Loucy (cell line): ENCODE measurements at regions not wholly inside any gene's neighbourhood (a gene's known extent, or its start where the extent isn't known, plus 50 kb on each side); places are given as distances from the start of the nearest gene placed in this dataset.

Source experiments
- H2AFZ ChIP-seq: fragments of 200-600 bp; sonication (generic); 2 replicates; pipeline ENCODE4 v1.6.0; 2016; ENCODE audit warnings: antibody characterized with exemption, mild to moderate bottlenecking, low read length, moderate library complexity
- H3F3A ChIP-seq: fragments of 200-600 bp; 2 replicates; pipeline ENCODE4 v1.6.0; 2016; ENCODE audit warnings: antibody characterized with exemption, low read depth, mild to moderate bottlenecking
- H3K27me3 ChIP-seq: fragments of 200-600 bp; sonication (generic); 2 replicates; pipeline ENCODE4 v1.6.1; 2014; ENCODE audit warnings: low read length, mild to moderate bottlenecking; ENCODE audit not compliant: insufficient read depth, poor library complexity, severe bottlenecking
- H3K36me3 ChIP-seq: fragments of 200-600 bp; sonication (generic); 2 replicates; pipeline ENCODE4 v1.6.1; 2016; ENCODE audit warnings: low read length; ENCODE audit not compliant: insufficient read depth
- H3K4me1 ChIP-seq: fragments of 200-600 bp; sonication (generic); 2 replicates; pipeline ENCODE4 v1.5.1; 2014; ENCODE audit warnings: low read length, mild to moderate bottlenecking; ENCODE audit not compliant: insufficient read depth, poor library complexity, severe bottlenecking
- H3K4me2 ChIP-seq: fragments of 200-600 bp; sonication (generic); 2 replicates; pipeline ENCODE4 v1.6.0; 2014; ENCODE audit warnings: antibody characterized with exemption, low read length, low read depth, mild to moderate bottlenecking; ENCODE audit not compliant: poor library complexity, severe bottlenecking
- H3K4me3 ChIP-seq: fragments of 200-600 bp; sonication (generic); 2 replicates; pipeline ENCODE4 v1.5.1; 2014; ENCODE audit warnings: low read length, mild to moderate bottlenecking, mixed read lengths; ENCODE audit not compliant: poor library complexity, severe bottlenecking
- H3K79me2 ChIP-seq: fragments of 200-600 bp; sonication (generic); 2 replicates; pipeline ENCODE4 v1.6.1; 2014; ENCODE audit warnings: low read length; ENCODE audit not compliant: insufficient read depth
- H3K9ac ChIP-seq: fragments of 200-600 bp; sonication (generic); 2 replicates; pipeline ENCODE4 v1.6.0; 2014; ENCODE audit warnings: mild to moderate bottlenecking, low read depth, low read length, moderate library complexity; ENCODE audit not compliant: poor library complexity, severe bottlenecking
- H3K9me2 ChIP-seq: fragments of 200-600 bp; sonication (generic); replicated peaks from 2 replicates; pipeline ENCODE4 v1.6.1; 2016; ENCODE audit warnings: low read depth, low read length, mixed read lengths
- H3K9me3 ChIP-seq: fragments of 200-600 bp; sonication (generic); 2 replicates; pipeline ENCODE4 v1.6.1; 2014; ENCODE audit warnings: mild to moderate bottlenecking, antibody characterized with exemption, low read length, low read depth; ENCODE audit not compliant: insufficient read depth
- H4K20me1 ChIP-seq: fragments of 200-600 bp; sonication (generic); 2 replicates; pipeline ENCODE4 v1.6.0; 2014; ENCODE audit warnings: antibody characterized with exemption, low read length, mild to moderate bottlenecking; ENCODE audit not compliant: insufficient read depth, poor library complexity, severe bottlenecking
- EZH2phosphoT487 ChIP-seq: fragments of 200-600 bp; IDR thresholded peaks from 2 replicates; pipeline ENCODE4 v1.6.1; 2018; ENCODE audit warnings: antibody characterized with exemption, mild to moderate bottlenecking, moderate library complexity, borderline replicate concordance
- TF ChIP-seq, protein P1 (sequence below): fragments of 200-600 bp; sonication (generic); conservative IDR thresholded peaks from 2 replicates; pipeline ENCODE4 v1.5.1; 2014; ENCODE audit warnings: mild to moderate bottlenecking, antibody characterized with exemption, low read length

DNA sequence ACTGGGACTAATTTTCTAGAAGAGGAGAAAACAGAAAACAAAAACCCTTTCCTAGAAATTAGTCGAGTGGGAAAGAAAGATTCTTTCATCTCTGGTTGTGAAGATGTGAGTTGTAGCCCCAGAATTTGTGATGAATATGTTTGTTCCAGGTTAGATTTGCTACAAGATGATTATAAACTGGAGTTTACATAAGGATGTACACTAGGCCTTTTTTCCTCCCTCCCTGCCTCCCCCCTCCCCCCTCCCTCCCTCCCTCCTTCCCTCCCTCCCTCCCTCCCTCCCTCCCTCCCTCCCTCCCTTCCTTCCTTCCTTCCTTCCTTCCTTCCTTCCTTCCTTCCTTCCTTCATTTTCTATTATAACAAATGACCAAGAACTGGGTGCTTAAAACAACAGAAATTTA lies 1502.0 kb downstream of the SI start:
- H3F3A ChIP-seq, result no peaks in the 10 kb centered on the region
- H3K9me3 ChIP-seq, result no peaks in the 10 kb centered on the region
- no peaks in the 10 kb centered on the region for H3K36me3 ChIP-seq
- TF ChIP-seq EZH2phosphoT487, result no peak
- H3K9me2 ChIP-seq, result no peaks in the 10 kb centered on the region
- no peak overlapping the region for H3K9ac ChIP-seq
- no peak overlapping the region for H2AFZ ChIP-seq
- H3K4me1 ChIP-seq, result no peaks in the 10 kb centered on the region
- H3K4me2 ChIP-seq, result no peak overlapping the region
- no peaks in the 10 kb centered on the region for H3K27me3 ChIP-seq
- no peaks in the 10 kb centered on the region for H3K79me2 ChIP-seq
- H3K4me3 ChIP-seq, result no peak overlapping the region
- no peaks in the 10 kb centered on the region for H4K20me1 ChIP-seq

DNA sequence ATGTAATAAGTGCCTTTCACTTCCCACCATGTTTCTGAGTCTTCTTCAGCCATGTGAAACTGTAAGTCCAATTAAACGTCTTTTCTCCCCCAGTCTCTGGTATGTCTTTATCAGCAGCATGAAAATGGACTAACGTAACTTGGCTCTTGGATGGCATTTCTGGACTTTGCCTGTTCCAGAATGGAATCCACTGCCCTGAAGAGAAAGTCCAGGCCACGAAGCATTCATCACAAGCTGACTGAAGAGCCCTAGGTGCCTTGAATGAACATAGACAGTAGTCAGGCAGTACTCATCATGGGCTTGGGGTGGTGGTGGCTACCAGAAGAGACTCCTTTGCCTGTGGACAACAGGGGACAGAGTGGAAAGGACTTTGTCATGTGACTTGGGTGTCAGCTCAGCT lies 1505.0 kb downstream of the SI start:
- Histone ChIP-seq H3K4me1 (no peaks in the 10 kb centered on the region), H3K4me3 (no peak overlapping the region), H3K79me2 (no peaks in the 10 kb centered on the region), H3K9ac (no peak overlapping the region), H3K27me3 (no peaks in the 10 kb centered on the region), H3K36me3 (no peaks in the 10 kb centered on the region), H3K9me2 (no peaks in the 10 kb centered on the region), H3K4me2 (no peak overlapping the region), H4K20me1 (no peaks in the 10 kb centered on the region), H3F3A (no peaks in the 10 kb centered on the region), H3K9me3 (no peaks in the 10 kb centered on the region), H2AFZ (no peak overlapping the region)
- no peak for TF ChIP-seq EZH2phosphoT487
- TF ChIP-seq, protein P1, sequence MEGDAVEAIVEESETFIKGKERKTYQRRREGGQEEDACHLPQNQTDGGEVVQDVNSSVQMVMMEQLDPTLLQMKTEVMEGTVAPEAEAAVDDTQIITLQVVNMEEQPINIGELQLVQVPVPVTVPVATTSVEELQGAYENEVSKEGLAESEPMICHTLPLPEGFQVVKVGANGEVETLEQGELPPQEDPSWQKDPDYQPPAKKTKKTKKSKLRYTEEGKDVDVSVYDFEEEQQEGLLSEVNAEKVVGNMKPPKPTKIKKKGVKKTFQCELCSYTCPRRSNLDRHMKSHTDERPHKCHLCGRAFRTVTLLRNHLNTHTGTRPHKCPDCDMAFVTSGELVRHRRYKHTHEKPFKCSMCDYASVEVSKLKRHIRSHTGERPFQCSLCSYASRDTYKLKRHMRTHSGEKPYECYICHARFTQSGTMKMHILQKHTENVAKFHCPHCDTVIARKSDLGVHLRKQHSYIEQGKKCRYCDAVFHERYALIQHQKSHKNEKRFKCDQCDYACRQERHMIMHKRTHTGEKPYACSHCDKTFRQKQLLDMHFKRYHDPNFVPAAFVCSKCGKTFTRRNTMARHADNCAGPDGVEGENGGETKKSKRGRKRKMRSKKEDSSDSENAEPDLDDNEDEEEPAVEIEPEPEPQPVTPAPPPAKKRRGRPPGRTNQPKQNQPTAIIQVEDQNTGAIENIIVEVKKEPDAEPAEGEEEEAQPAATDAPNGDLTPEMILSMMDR, result no peak

DNA sequence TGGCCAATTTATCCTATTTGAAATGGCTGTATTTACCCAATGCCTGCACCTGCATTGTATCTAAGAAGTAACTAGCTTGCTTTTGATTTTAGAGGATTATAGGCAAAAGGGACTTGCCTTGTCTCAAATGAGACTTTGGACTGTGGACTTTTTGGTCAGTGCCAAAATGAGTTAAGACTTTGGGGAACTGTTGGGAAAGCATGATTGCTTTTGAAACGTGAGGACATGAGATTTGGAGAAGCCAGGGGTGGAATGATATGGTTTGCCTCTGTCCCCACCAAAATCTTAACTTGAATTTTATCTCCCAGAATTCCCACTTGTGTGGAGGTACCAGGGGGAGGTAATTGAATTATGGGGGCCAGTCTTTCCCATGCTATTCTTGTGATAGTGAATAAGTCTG lies 1505.4 kb downstream of the SI start:
- Histone ChIP-seq H3K79me2 (no peaks in the 10 kb centered on the region), H3K4me3 (no peak overlapping the region), H3K4me2 (no peak overlapping the region), H3K9ac (no peak overlapping the region), H2AFZ (no peak overlapping the region), H3K9me2 (no peaks in the 10 kb centered on the region), H3K4me1 (no peaks in the 10 kb centered on the region), H3K27me3 (no peaks in the 10 kb centered on the region), H4K20me1 (no peaks in the 10 kb centered on the region), H3F3A (no peaks in the 10 kb centered on the region), H3K36me3 (no peaks in the 10 kb centered on the region), H3K9me3 (no peaks in the 10 kb centered on the region)
- TF ChIP-seq, protein P1, result no peak
- TF ChIP-seq EZH2phosphoT487, result no peak

DNA sequence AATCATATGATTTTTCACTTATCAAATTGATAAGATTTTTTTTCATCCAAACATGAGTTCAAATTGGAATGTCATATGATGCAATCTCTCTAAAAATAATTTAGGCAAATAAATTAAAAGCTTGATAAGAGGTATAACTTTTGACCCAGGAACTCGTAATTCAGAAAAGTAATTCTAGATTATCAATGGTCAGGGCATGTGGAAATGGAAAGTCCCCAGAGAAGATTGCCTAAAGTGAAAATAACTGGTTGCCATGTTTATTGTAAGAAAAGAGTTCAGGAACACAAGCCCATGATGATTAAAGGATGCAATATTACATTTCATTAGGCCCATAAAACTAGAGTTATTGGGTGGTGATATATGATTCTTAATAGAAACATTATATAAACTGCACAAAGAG lies 1514.8 kb downstream of the SI start:
- Histone ChIP-seq H3K9me2 (no peaks in the 10 kb centered on the region; the same call in 1 of the 2 replicates), H3K4me1 (no peaks in the 10 kb centered on the region), H3K4me3 (no peak overlapping the region), H3K36me3 (no peaks in the 10 kb centered on the region), H3F3A (no peaks in the 10 kb centered on the region), H3K9ac (no peak overlapping the region), H3K27me3 (no peaks in the 10 kb centered on the region), H4K20me1 (no peaks in the 10 kb centered on the region), H3K9me3 (no peaks in the 10 kb centered on the region), H2AFZ (no peak overlapping the region), H3K4me2 (no peak overlapping the region), H3K79me2 (no peaks in the 10 kb centered on the region)
- no peak for TF ChIP-seq EZH2phosphoT487
- TF ChIP-seq, protein P1, result no peak
